ENCODE measurements at regions not wholly inside any gene's neighbourhood (a gene's known extent, or its start where the extent isn't known, plus 50 kb on each side); places are given as distances from the start of the nearest gene placed in this dataset.

DNA sequence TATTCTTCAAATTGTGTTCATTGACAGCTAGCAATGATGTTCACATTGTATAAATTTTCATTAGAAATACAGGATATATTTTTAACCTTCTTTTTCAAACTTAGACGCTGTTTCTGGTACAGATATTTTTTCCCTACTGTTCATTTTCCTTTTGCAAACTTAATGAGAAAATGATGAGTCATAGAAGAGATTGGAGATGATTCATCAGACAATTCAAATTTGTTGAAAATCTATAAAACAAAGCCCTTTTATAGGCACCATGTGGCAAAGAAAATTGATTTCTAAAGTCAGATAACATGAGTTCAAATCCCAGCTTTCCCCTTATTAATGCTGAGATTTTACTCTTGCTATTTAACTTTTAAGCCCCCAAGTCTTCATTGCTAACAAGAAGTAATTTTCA lies 728.8 kb upstream of the DDX18 start:
- TF ChIP-seq TAF1 (IDR thresholded peaks at IDR 0.05; ENCODE audit: borderline replicate concordance, insufficient read depth, low read length) (no peak), FOXP2 (optimal IDR thresholded peaks at IDR 0.05; ENCODE audit: borderline replicate concordance, extremely low read depth, extremely low read length, insufficient read depth) (no peak), POLR2AphosphoS5 (IDR thresholded peaks at IDR 0.05; ENCODE audit: low read depth, low read length) (no peak), SIN3A (IDR thresholded peaks at IDR 0.05; ENCODE audit: borderline replicate concordance, insufficient read depth, low read length) (no peak)
- TF ChIP-seq, protein P1, sequence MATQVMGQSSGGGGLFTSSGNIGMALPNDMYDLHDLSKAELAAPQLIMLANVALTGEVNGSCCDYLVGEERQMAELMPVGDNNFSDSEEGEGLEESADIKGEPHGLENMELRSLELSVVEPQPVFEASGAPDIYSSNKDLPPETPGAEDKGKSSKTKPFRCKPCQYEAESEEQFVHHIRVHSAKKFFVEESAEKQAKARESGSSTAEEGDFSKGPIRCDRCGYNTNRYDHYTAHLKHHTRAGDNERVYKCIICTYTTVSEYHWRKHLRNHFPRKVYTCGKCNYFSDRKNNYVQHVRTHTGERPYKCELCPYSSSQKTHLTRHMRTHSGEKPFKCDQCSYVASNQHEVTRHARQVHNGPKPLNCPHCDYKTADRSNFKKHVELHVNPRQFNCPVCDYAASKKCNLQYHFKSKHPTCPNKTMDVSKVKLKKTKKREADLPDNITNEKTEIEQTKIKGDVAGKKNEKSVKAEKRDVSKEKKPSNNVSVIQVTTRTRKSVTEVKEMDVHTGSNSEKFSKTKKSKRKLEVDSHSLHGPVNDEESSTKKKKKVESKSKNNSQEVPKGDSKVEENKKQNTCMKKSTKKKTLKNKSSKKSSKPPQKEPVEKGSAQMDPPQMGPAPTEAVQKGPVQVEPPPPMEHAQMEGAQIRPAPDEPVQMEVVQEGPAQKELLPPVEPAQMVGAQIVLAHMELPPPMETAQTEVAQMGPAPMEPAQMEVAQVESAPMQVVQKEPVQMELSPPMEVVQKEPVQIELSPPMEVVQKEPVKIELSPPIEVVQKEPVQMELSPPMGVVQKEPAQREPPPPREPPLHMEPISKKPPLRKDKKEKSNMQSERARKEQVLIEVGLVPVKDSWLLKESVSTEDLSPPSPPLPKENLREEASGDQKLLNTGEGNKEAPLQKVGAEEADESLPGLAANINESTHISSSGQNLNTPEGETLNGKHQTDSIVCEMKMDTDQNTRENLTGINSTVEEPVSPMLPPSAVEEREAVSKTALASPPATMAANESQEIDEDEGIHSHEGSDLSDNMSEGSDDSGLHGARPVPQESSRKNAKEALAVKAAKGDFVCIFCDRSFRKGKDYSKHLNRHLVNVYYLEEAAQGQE (IDR thresholded peaks at IDR 0.05; ENCODE audit: insufficient read depth in 1 of 2, low read depth in 2 of 2, low read length in 2 of 2): no peak

DNA sequence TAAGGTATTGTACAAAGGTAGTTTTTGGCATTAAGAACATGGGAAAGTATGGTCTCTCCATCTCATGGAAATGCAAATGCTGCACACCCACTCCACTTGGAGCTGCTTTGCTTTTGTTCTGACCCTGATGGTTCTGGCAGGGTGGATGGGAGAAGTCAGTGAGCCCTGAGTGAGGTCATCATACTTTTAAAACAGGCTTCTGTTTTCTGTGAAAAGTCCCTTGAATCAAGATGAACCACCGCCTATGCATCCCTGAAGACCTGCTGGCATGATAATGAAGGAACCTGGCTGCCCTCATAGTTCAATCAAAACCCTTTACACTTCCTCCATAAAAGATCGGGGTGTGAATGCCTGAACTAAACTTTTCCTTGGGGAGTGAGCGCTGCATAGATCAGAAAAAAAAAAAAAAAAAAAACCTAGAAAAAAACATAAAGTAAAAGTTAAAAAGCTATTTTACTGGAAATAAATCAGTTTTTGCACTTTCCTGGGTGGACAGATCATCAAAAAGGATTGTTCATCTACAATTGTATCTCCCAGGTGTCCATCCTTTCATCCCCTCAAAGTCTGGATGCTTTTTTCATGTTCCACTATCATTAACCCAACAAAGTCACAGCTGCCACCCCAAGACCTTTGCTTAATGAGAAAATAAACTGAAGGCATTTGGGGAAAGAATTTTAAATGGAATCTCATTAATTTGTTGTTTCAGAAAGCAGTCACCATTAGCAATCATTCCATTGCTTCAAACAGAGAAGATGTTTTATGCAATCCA lies 728.1 kb upstream of the DDX18 start:
- TF ChIP-seq SIN3A (IDR thresholded peaks at IDR 0.05; ENCODE audit: borderline replicate concordance, insufficient read depth, low read length): no peak
- no peak for TF ChIP-seq POLR2AphosphoS5 (IDR thresholded peaks at IDR 0.05; ENCODE audit: low read depth, low read length)
- no peak for TF ChIP-seq TAF1 (IDR thresholded peaks at IDR 0.05; ENCODE audit: borderline replicate concordance, insufficient read depth, low read length)
- TF ChIP-seq, protein P1 (IDR thresholded peaks at IDR 0.05; ENCODE audit: insufficient read depth in 1 of 2, low read depth in 2 of 2, low read length in 2 of 2): no peak
- no peak for TF ChIP-seq FOXP2 (optimal IDR thresholded peaks at IDR 0.05; ENCODE audit: borderline replicate concordance, extremely low read depth, extremely low read length, insufficient read depth)

DNA sequence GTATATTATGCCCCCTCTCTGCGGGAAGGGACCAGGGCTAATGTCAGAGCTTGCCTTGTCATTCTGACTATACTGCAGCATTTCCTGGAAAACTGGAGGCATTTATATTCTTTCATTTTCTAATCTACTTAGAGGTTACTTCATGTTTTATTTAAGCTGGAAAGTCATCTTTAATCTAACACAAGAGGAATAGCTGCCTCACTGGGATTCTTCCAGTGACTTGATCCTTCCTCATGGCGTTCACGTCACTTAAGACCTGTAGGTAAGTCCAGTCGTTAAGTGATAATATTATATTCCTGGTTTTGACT lies 727.6 kb upstream of the DDX18 start:
- no peak for TF ChIP-seq SIN3A (IDR thresholded peaks at IDR 0.05; ENCODE audit: borderline replicate concordance, insufficient read depth, low read length)
- TF ChIP-seq FOXP2 (optimal IDR thresholded peaks at IDR 0.05; ENCODE audit: borderline replicate concordance, extremely low read depth, extremely low read length, insufficient read depth): no peak
- no peak for TF ChIP-seq POLR2AphosphoS5 (IDR thresholded peaks at IDR 0.05; ENCODE audit: low read depth, low read length)
- TF ChIP-seq TAF1 (IDR thresholded peaks at IDR 0.05; ENCODE audit: borderline replicate concordance, insufficient read depth, low read length): no peak
- TF ChIP-seq, protein P1 (IDR thresholded peaks at IDR 0.05; ENCODE audit: insufficient read depth in 1 of 2, low read depth in 2 of 2, low read length in 2 of 2): no peak

DNA sequence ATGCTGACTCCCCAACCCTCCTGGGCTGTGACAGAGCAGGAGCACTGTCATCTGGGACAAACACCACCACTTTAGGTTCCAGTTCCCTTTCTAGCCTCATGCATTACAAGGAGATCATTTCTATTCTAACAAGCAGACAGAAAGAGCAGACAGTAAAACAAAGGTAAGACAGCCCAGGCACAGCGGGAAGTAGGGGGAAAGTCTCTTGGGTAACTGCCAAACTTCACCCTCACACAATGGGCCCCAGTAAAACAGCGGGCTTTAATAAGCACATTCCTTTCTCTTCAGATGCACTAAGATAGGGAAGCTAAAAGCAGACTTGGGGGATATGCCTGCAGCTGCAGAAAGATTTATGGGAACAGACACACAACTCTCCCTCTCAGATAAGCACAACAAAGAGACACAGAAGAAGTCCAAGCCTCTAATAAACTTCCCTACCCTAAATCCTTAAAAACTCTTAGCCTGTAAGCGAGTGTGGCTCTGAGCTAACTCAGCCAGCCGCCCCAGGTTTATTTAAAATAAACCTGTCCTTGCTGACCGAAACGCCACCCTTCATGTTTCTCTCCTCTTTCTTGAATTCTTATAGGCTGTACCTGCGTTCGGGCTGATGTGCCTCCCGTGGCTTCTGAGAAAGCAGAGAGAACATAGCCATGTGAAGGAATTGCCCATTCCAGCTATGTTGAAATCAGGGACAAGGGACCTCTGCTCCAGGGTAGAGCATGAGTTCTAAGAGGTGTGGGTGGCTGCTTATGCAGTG lies 726.8 kb upstream of the DDX18 start:
- TF ChIP-seq SIN3A (IDR thresholded peaks at IDR 0.05; ENCODE audit: borderline replicate concordance, insufficient read depth, low read length) (no peak), FOXP2 (optimal IDR thresholded peaks at IDR 0.05; ENCODE audit: borderline replicate concordance, extremely low read depth, extremely low read length, insufficient read depth) (no peak), TAF1 (IDR thresholded peaks at IDR 0.05; ENCODE audit: borderline replicate concordance, insufficient read depth, low read length) (no peak), POLR2AphosphoS5 (IDR thresholded peaks at IDR 0.05; ENCODE audit: low read depth, low read length) (no peak)
- TF ChIP-seq, protein P1 (IDR thresholded peaks at IDR 0.05; ENCODE audit: insufficient read depth in 1 of 2, low read depth in 2 of 2, low read length in 2 of 2): no peak

Measured in PFSK-1 (cell line).